A673 (cell line): ENCODE measurements at regions not wholly inside any gene's neighbourhood (a gene's known extent, or its start where the extent isn't known, plus 50 kb on each side); places are given as distances from the start of the nearest gene placed in this dataset.
"Not testable (repeated sequence)": the region's sequence is repeated elsewhere in the genome, so short reads cannot be mapped to it uniquely, and the experiment has no call there.

Source experiments
- EZH2 ChIP-seq: fragments of 200-600 bp; sonication (generic); IDR thresholded peaks from 2 replicates; pipeline ENCODE4 v1.6.1; 2017; ENCODE audit warnings: borderline replicate concordance, low read depth, mild to moderate bottlenecking, mixed read lengths, antibody characterized with exemption, low read length; ENCODE audit not compliant: poor library complexity, severe bottlenecking
- TF ChIP-seq, protein P1 (sequence below): fragments of 300-800, 200-600 bp; sonication (generic); conservative IDR thresholded peaks from 2 replicates; pipeline ENCODE4 v1.5.1; 2017; ENCODE audit warnings: low read depth, mild to moderate bottlenecking, antibody characterized with exemption, low read length, moderate library complexity, mixed read lengths

DNA sequence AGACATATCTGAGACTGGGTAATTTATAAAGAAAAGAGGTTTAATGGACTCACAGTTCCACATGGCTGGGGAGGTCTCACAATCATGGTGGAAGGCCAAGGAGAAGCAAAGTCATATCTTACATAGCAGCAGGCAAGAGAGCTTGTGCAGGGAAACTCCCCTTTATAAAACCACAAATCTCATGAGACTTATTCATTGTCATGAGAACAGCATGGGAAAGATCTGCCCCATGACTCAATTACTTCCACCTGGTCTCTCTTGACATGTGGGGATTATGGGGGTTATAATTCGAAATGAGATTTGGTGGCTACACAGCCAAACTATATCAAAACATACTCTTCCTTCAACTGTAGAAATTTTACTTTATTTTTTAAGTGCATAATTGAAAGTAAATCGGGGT, 436.3 kb upstream of the KLF6 start:
- TF ChIP-seq, protein P1, sequence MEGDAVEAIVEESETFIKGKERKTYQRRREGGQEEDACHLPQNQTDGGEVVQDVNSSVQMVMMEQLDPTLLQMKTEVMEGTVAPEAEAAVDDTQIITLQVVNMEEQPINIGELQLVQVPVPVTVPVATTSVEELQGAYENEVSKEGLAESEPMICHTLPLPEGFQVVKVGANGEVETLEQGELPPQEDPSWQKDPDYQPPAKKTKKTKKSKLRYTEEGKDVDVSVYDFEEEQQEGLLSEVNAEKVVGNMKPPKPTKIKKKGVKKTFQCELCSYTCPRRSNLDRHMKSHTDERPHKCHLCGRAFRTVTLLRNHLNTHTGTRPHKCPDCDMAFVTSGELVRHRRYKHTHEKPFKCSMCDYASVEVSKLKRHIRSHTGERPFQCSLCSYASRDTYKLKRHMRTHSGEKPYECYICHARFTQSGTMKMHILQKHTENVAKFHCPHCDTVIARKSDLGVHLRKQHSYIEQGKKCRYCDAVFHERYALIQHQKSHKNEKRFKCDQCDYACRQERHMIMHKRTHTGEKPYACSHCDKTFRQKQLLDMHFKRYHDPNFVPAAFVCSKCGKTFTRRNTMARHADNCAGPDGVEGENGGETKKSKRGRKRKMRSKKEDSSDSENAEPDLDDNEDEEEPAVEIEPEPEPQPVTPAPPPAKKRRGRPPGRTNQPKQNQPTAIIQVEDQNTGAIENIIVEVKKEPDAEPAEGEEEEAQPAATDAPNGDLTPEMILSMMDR = not testable (repeated sequence)
- not testable (repeated sequence) for TF ChIP-seq EZH2
